HG02642 (cell line): ENCODE measurements at regions not wholly inside any gene's neighbourhood (a gene's known extent, or its start where the extent isn't known, plus 50 kb on each side); places are given as distances from the start of the nearest gene placed in this dataset.

Source experiments
- ATAC-seq: cut with Tn5 transposase; IDR thresholded peaks from one replicate; pipeline ENCODE4 v1.9.1; 2021; ENCODE audit warnings: mild to moderate bottlenecking; ENCODE audit not compliant: unreplicated experiment, poor library complexity

DNA sequence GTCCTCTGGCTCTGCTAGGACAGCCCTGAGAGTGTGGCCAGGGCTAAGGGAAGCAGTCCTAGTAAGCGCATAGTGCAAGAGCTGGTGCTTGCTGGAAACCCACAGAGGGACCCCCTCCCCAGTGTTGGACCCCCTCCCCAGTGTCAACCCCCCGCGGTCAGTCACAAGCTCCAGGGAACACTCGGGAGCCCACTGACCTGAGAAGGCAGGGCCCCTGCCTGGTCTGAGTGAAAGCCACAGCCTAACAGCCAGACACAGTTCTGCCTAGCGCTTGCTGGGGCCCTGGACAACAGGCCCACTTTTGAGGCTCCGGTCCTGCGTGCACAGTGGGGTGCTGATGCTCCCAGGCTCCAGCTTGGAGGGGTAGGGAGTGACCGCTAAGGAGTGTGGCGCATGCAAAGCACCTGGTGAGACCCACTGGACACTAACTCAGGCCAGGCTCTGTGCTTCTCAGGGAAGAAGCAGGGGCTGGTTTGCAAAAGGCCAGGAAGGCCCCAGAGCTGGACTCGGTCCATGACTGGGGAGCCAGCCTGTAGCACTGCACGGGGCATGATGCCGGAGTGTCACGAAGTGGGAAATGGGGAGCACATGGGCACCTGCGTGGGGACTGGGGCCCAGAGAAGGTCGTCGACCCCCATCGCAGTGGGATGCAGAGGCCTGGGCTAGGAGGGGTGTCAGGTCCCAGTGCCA, 175.8 kb upstream of the PPP2R2D start:
- no peak for ATAC-seq

- no peak for ATAC-seq
These were observed 175.2 kb upstream of the PPP2R2D start for GRCh38 chr10:131725581-131726069.

DNA sequence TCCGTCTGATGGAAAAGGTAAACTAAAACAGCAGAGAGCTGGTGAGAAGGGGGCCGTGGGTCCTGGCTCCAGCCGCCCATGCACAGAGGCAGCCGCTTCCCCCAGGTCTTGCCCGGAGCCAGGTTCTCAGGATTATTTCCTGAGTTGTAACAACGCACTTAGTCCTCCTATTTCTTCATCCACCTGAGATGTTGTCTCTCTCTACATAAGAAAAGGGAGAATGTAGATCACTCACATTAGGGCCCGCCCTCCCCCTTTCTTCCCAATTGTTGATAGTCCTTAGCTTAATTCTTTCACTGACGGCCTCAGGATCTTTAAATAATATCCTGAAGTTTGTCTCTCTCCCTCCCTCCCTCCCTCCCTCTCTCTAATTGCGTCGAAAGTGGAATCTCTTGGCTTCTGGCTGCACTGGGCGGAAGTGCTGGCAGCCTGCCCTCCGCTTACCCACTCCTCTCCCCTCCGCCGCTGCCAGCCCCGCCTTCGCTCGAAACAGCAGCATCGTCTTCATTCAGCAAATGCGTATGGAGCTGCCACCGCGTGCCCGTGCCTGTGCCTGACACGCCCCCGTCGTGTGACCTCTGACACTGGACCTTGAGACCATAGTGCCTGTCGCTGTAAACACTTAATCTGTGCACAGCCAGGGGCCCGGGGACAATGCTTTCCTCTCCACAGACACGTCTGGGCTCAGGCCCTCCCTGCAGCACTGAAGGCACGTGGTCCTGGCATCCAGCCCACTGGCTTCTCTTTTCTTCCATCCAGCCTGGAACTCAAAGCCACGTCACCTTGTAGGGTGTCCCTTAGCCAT, 174.5 kb upstream of the PPP2R2D start:
- no peak for ATAC-seq

GRCh38 chr10:131726967-131727366, 173.8 kb upstream of the PPP2R2D start:
- no peak for ATAC-seq

DNA sequence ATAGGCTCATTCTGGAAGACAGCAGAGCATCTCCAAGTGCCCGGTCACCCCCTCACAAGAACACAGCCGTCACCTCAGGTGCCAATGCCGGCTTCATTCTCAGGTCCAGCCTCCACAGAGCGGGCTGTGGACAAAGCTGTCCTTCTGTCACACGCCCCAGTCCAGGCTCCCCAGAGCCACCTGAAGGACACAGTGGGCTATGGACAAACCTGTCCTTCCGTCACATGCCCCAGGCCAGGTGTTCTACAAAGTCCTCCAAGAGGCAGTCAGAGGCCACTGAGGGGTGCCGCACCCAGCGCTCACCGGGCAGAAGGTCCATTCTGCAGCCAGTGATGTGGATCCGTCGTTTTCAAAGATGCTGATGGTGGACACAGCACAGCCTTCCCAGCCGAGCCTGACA, 173.2 kb upstream of the PPP2R2D start:
- ATAC-seq: no peak

GRCh38 chr10:131728286-131729228, 172.3 kb upstream of the PPP2R2D start:
- ATAC-seq: no peak

GRCh38 chr10:131729361-131729760, 171.4 kb upstream of the PPP2R2D start:
- ATAC-seq: no peak

DNA sequence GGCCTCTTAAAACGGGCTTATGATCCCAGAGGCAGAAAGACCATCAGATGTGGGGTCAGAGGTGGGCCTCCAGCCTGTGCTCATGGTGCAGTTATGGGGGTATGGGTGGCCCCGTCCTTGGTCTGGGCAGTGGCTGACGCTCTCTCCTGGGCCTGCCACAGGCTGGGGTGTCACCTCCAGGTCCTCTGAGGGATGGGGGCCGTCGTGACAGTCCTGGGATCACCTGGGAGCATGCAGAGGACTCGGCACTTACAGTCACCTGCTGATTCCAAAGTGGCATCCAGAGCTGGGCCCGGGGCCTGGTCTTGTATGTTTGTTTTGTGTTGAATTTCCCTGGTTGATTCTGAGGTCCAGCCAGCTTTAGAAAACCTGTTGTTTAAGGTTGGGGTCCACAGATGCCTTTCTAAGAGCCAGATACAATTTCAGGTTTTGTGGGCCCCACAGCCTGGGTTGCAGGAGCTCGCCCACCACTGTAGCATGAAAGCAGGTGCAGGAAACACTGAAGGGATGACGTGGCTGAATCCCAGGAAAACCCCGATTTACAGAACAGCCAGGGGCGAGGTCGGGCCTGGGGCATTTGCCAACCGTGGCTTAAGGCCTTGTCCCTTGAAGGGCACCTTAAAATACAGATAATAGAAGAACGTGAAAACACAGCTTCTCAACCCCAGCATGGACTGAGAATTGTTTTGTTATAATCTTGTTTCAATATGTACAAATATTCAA, 170.7 kb upstream of the PPP2R2D start:
- ATAC-seq: no peak

DNA sequence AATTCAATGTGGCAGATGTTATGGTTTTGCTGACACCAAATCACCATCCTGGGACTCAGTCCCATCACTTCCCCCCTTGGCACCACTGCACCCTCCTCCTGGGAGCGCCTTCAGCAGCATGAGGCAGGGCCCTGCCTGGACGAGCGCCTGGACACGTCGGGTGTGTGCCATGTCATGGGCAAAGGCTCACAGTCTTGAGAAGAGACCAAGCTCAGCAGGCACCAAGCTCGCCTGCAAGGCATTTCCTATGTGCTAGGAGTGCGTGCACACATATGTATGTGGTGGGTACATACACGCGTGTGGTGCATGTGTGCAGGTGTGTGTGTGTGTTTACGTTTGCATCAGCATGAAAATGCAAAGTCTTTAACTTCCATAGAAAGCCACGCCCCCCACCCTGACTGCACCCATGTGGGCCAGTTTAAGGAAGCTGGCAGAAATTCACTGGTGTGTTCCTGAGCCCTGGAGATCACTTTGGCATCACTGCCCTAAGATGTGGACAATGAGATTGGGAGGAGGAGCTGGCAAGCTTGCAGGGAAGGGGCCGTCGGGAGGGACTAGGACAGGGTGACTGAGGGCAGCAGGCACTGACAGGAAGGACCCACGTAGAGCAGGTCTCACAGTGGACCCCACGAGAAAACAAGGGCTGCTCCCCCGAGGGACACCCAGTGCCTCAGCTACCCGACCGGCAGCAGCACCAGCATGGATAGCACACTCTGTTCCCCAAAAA, 169.9 kb upstream of the PPP2R2D start:
- ATAC-seq: no peak

DNA sequence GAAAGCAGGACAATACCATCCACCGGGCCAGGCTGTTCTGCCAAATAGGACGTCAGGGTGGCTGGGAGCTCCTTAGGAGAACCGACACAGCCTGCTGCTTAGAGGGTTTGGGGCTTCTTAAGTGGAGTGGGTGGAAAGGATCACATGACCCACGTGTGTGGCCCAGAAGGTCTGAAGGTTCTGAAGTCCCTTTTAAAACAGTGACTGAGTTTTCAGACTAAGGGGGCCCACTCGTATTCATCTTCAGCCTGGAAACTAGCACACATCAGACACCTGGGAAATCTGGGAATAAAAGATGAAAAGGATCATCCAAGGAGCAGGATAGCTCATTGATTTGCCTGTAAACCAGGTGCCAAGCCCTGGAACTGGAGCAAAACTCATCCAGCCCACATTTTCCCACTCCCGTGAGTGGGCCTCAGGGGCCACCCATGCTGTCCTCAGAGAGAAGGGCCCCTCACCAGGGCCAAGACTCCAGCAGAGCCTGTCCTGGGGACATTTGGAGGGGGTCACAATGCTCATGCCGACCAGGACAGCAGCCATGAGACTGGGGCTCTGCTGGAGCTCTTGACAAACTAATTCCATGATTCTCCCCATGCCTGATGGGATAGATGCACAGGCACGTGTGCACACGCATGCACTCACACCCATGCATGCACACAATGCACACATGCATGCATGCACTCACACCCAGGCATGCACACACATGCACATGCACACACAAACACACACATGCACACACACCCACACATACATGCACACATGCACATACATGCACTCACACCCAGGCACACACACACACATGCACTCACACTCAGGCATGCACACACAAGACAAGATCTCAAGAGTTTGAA, 168.8 kb upstream of the PPP2R2D start:
- no peak for ATAC-seq

DNA sequence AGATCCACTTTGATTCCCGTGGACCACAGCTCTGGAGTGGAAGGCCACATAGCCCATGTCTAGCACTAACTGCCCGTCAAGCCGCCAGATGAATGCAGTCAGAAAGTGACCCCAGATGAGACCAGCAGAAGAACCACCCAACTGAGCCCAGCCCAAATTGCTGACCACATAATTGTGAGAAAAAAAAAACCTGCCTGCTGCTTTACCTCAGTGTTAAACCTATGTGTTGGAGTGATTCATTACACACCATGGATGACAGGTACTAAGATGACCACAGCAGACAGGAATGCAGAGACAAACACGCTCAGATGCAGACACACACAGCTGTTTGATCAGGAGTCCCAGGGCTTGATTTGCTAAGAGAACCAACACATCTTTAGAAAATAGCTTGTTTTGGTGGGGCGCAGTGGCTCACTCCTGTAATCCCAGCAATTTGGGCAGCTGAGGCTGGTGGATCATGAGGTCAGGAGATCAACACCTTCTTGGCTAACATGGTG, 168.1 kb upstream of the PPP2R2D start:
- no peak for ATAC-seq

GRCh38 chr10:131733596-131733995, 167.2 kb upstream of the PPP2R2D start:
- ATAC-seq: no peak

DNA sequence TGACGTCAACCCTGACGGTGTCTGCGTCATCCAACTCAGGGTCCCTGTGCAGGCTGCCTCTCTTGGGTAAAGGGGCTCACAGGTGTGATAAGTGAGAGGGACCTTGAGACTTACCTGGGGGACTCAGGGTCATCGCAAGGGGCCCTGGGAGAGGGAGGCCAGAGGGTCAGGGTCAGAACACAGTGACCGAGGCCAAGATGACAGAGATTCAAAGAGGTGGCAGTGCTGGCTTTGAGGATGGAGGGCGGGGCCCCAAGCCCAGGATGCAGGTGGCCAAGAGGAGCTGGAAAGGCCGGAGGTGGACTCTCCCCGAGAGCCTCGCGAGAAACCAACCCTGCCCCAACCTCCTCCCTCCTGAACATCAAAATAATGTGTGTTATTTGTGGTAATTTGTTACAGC, 165.2 kb upstream of the PPP2R2D start:
- no peak for ATAC-seq

- ATAC-seq: no peak
These were observed 164.4 kb upstream of the PPP2R2D start for GRCh38 chr10:131736321-131736980.

GRCh38 chr10:131737543-131738395, 163.0 kb upstream of the PPP2R2D start:
- no peak for ATAC-seq

- no peak for ATAC-seq
These were observed 162.4 kb upstream of the PPP2R2D start for GRCh38 chr10:131738396-131738735.

GRCh38 chr10:131739206-131739605, 161.6 kb upstream of the PPP2R2D start:
- ATAC-seq: no peak
